ENCODE measurements at regions not wholly inside any gene's neighbourhood (a gene's known extent, or its start where the extent isn't known, plus 50 kb on each side); places are given as distances from the start of the nearest gene placed in this dataset.

GRCh38 chrX:28042826-28043564 lies 61.7 kb upstream of the DCAF8L1 start:
- no peaks in the 10 kb centered on the region for H3K27me3 ChIP-seq
- no peaks in the 10 kb centered on the region for H3K9me3 ChIP-seq
- no peak for TF ChIP-seq CTCF (IDR thresholded peaks at IDR 0.05)
- no peak for TF ChIP-seq POLR2A (IDR thresholded peaks at IDR 0.05)
- WGBS, 2 donors = 95 to 100% methylated on average over 3 to 18 of the region's 27 CpGs
- intact Hi-C loops (cut with DNase I) = no loop called here
- no peaks in the 10 kb centered on the region for H3K4me1 ChIP-seq
- no peak overlapping the region for H3K4me3 ChIP-seq
- DNase-seq = no peak
- H3K36me3 ChIP-seq (replicated peaks in 1 of 2; ENCODE audit: insufficient read depth in 1 of 2, low read depth in 2 of 2) = no peaks in the 10 kb centered on the region
- no peak for ATAC-seq
- no peak overlapping the region for H3K27ac ChIP-seq

GRCh38 chrX:28042260-28042659 lies 61.0 kb upstream of the DCAF8L1 start:
- TF ChIP-seq POLR2A (IDR thresholded peaks at IDR 0.05) (no peak), CTCF (IDR thresholded peaks at IDR 0.05) (no peak)
- Histone ChIP-seq H3K27me3 (no peaks in the 10 kb centered on the region), H3K9me3 (no peaks in the 10 kb centered on the region), H3K36me3 (replicated peaks in 1 of 2; ENCODE audit: insufficient read depth in 1 of 2, low read depth in 2 of 2) (no peaks in the 10 kb centered on the region), H3K27ac (no peak overlapping the region), H3K4me1 (no peaks in the 10 kb centered on the region), H3K4me3 (no peak overlapping the region)
- intact Hi-C loops (cut with DNase I) = no loop called here
- DNase-seq (no peak), ATAC-seq (no peak)
- WGBS, 2 donors = 80 to 82% methylated on average over 9 of the region's 16 CpGs

GRCh38 chrX:28039258-28039657 lies 58.0 kb upstream of the DCAF8L1 start:
- Histone ChIP-seq H3K27ac (no peak overlapping the region), H3K4me1 (no peaks in the 10 kb centered on the region), H3K9me3 (no peaks in the 10 kb centered on the region), H3K27me3 (no peaks in the 10 kb centered on the region), H3K4me3 (no peak overlapping the region), H3K36me3 (replicated peaks in 1 of 2; ENCODE audit: insufficient read depth in 1 of 2, low read depth in 2 of 2) (no peaks in the 10 kb centered on the region)
- DNase-seq (no peak), ATAC-seq (no peak)
- TF ChIP-seq CTCF (IDR thresholded peaks at IDR 0.05) (no peak), POLR2A (IDR thresholded peaks at IDR 0.05) (no peak)
- intact Hi-C loops (cut with DNase I) = no loop called here
- 86 to 90% methylated on average over 3 to 8 of the region's 8 CpGs for WGBS, 2 donors
